HCT116 (cell line): ENCODE measurements at regions not wholly inside any gene's neighbourhood (a gene's known extent, or its start where the extent isn't known, plus 50 kb on each side); places are given as distances from the start of the nearest gene placed in this dataset.

ENCODE experiments used
- ATAC-seq: fragments of 200-7000 bp; cut with Tn5 transposase; 2 replicates; pipeline ENCODE4 v1.9.1; 2020; ENCODE audit warnings: mild to moderate bottlenecking, moderate library complexity
- BruUV-seq: library from RNA; stranded (reverse); fragments of 400-500 nt; replicated peaks from 2 replicates; lab custom pipeline; 2021; lab: Mats Ljungman, UMichigan
- CTCF ChIA-PET: fragments of 300-600 bp; sonication (Branson Sonifier 250); formaldehyde crosslinking; loops from one replicate; lab custom pipeline; 2021; ENCODE audit warnings: antibody characterized with exemption; lab: Charles Lee
- POLR2A ChIA-PET: fragments of 300-600, 350-600 bp; sonication (Branson Sonifier 250); formaldehyde crosslinking; loops from one replicate; lab custom pipeline; 2021; ENCODE audit warnings: antibody characterized with exemption; lab: Charles Lee
- RAD21 ChIA-PET, 2 experiments: fragments of 300-600 bp; sonication (Branson Sonifier 250); formaldehyde crosslinking; loops; one replicate each; lab custom pipeline; 2023; ENCODE audit warnings: low total read pairs in 2 of 2; ENCODE audit not compliant: uncharacterized antibody in 2 of 2, unreplicated experiment in 2 of 2, low non-redundant PET in 1 of 2; lab: Charles Lee
- DNase-seq: peaks from one replicate; pipeline ENCODE4 v3.0.0-alpha.2; 2010; ENCODE audit warnings: low read depth, low spot score
- H2AFZ ChIP-seq: fragments of 200-600 bp; shearing (Covaris generic), sonication (generic); 2 replicates; pipeline ENCODE4 v1.6.1; 2017; ENCODE audit warnings: low read depth, mixed run types, mixed read lengths, antibody characterized with exemption, low read length; ENCODE audit not compliant: poor library complexity, severe bottlenecking
- H3K27ac ChIP-seq: 2 replicates; pipeline ENCODE4 v1.5.1; 2012; ENCODE audit warnings: low read depth, low read length
- H3K27me3 ChIP-seq: fragments of 200-600 bp; sonication (generic); 2 replicates; pipeline ENCODE4 v1.6.1; 2016; ENCODE audit warnings: mixed run types, low read length, mixed read lengths; ENCODE audit not compliant: insufficient read depth
- H3K36me3 ChIP-seq, 2 experiments: fragments of 200-500 bp in 1 of 2; fragments of 200-600 bp in 1 of 2; sonication (Bioruptor generic) in 1 of 2; sonication (generic) in 1 of 2; 2 replicates each; pipeline versions ENCODE4 v1.5.1 to v1.6.1; 2014 to 2016; ENCODE audit warnings: low read length in 2 of 2, inconsistent platforms in 1 of 2, mixed read lengths in 1 of 2, mixed run types in 1 of 2; ENCODE audit not compliant: insufficient read depth in 2 of 2, control insufficient read depth in 1 of 2
- H3K4me1 ChIP-seq, 2 experiments: fragments of 200-600 bp in 1 of 2; sonication (generic) in 1 of 2; 2 replicates each; pipeline versions ENCODE4 v1.5.1 to v1.6.1; 2012 to 2017; ENCODE audit warnings: low read length in 2 of 2, inconsistent platforms in 1 of 2, mild to moderate bottlenecking in 1 of 2, mixed read lengths in 1 of 2, mixed run types in 1 of 2, moderate library complexity in 1 of 2; ENCODE audit not compliant: insufficient read depth in 2 of 2, control insufficient read depth in 1 of 2
- H3K4me2 ChIP-seq: fragments of 200-600 bp; sonication (generic); 2 replicates; pipeline ENCODE4 v1.6.1; 2017; ENCODE audit warnings: mixed run types, low read length, mixed read lengths
- H3K4me3 ChIP-seq, 2 experiments: fragments of 200-600 bp in 1 of 2; sonication (generic) in 1 of 2; replicated peaks in 1 of 2; 2 replicates each; pipeline ENCODE4 v1.5.1; 2011 to 2016; ENCODE audit warnings: low read length in 2 of 2, control low read depth in 1 of 2, low read depth in 1 of 2, mild to moderate bottlenecking in 1 of 2, mixed read lengths in 1 of 2, mixed run types in 1 of 2
- H3K79me2 ChIP-seq: fragments of 200-600 bp; sonication (generic); 2 replicates; pipeline ENCODE4 v1.6.1; 2017; ENCODE audit warnings: mild to moderate bottlenecking, mixed run types, low read length, moderate library complexity, mixed read lengths; ENCODE audit not compliant: insufficient read depth
- H3K9ac ChIP-seq: fragments of 200-600 bp; sonication (generic); 2 replicates; pipeline ENCODE4 v1.6.1; 2016; ENCODE audit warnings: low read length, mixed read lengths
- H3K9me2 ChIP-seq: fragments of 200-600 bp; sonication (generic), shearing (Covaris generic); 2 replicates; pipeline ENCODE4 v1.6.1; 2017; ENCODE audit warnings: mixed run types, mild to moderate bottlenecking, moderate library complexity; ENCODE audit not compliant: insufficient read depth
- H3K9me3 ChIP-seq, 2 experiments: fragments of 200-500 bp in 1 of 2; fragments of 200-600 bp in 1 of 2; sonication (Bioruptor generic) in 1 of 2; sonication (generic) in 1 of 2; 2 replicates each; pipeline ENCODE4 v1.6.1; 2014 to 2017; ENCODE audit warnings: low read length in 2 of 2, mixed read lengths in 2 of 2, inconsistent platforms in 1 of 2, low read depth in 1 of 2, mild to moderate bottlenecking in 1 of 2, mixed run types in 1 of 2, moderate library complexity in 1 of 2; ENCODE audit not compliant: control insufficient read depth in 1 of 2, insufficient read depth in 1 of 2
- H4K20me1 ChIP-seq: fragments of 200-600 bp; sonication (generic), shearing (Covaris generic); 2 replicates; pipeline ENCODE4 v1.6.1; 2017; ENCODE audit warnings: mixed run types, mild to moderate bottlenecking, moderate library complexity; ENCODE audit not compliant: insufficient read depth
- CBX3 ChIP-seq: IDR thresholded peaks from 2 replicates; pipeline ENCODE4 v1.6.1; 2012; ENCODE audit warnings: low read depth
- EGR1 ChIP-seq: IDR thresholded peaks from 2 replicates; pipeline ENCODE4 v1.6.1; 2012; ENCODE audit warnings: low read depth
- ELF1 ChIP-seq: IDR thresholded peaks from 2 replicates; pipeline ENCODE4 v1.6.1; 2012; ENCODE audit warnings: low read depth, borderline replicate concordance
- EZH2phosphoT487 ChIP-seq: fragments of 200-600 bp; IDR thresholded peaks from 2 replicates; pipeline ENCODE4 v1.6.1; 2018; ENCODE audit warnings: antibody characterized with exemption, borderline replicate concordance
- FOSL1 ChIP-seq: IDR thresholded peaks from 2 replicates; pipeline ENCODE4 v1.6.1; 2012; ENCODE audit warnings: low read depth
- JUND ChIP-seq: IDR thresholded peaks from 2 replicates; pipeline ENCODE4 v1.6.1; 2012
- POLR2A ChIP-seq: IDR thresholded peaks from 2 replicates; pipeline ENCODE4 v1.7.0; 2011; ENCODE audit warnings: borderline replicate concordance; ENCODE audit not compliant: insufficient read depth, insufficient read length; ENCODE audit errors: extremely low read depth
- POLR2AphosphoS5 ChIP-seq: IDR thresholded peaks from 2 replicates; pipeline ENCODE4 v1.6.1; 2011; ENCODE audit warnings: mild to moderate bottlenecking, low read depth, low read length, moderate library complexity
- RAD21 ChIP-seq: IDR thresholded peaks from 2 replicates; pipeline ENCODE4 v1.6.1; 2012; ENCODE audit warnings: low read depth, mild to moderate bottlenecking
- REST ChIP-seq: IDR thresholded peaks from 2 replicates; pipeline ENCODE4 v1.6.1; 2012; ENCODE audit warnings: low read depth
- SP1 ChIP-seq: IDR thresholded peaks from 2 replicates; pipeline ENCODE4 v1.6.1; 2012; ENCODE audit warnings: low read depth
- YY1 ChIP-seq: IDR thresholded peaks from 2 replicates; pipeline ENCODE4 v1.6.1; 2011; ENCODE audit warnings: low read length, low read depth, moderate library complexity, mild to moderate bottlenecking; ENCODE audit not compliant: insufficient replicate concordance; ENCODE audit errors: extremely low read depth
- ZFX ChIP-seq: fragments of 450-650 bp; IDR thresholded peaks from 2 replicates; pipeline ENCODE4 v1.6.1; 2017
- ZNF274 ChIP-seq: fragments of 200-500 bp; sonication (Bioruptor generic); IDR thresholded peaks from 2 replicates; pipeline ENCODE4 v1.6.1; 2014; ENCODE audit warnings: mild to moderate bottlenecking, low read depth, low read length, inconsistent platforms
- intact Hi-C: fragments of 100-400 bp; cut with micrococcal nuclease; formaldehyde crosslinking; loops from 2 replicates; pipeline ENCODE4 v1.10.0; 2022
- TF ChIP-seq, protein P1 (sequence below): IDR thresholded peaks from 2 replicates; pipeline ENCODE4 v1.6.1; 2012
- TF ChIP-seq, protein P2 (sequence below): IDR thresholded peaks from 2 replicates; pipeline ENCODE4 v1.6.1; 2012
- TF ChIP-seq, protein P3 (sequence below): IDR thresholded peaks from 2 replicates; pipeline ENCODE4 v1.6.1; 2011; ENCODE audit warnings: mild to moderate bottlenecking, low read length, moderate library complexity; ENCODE audit not compliant: insufficient replicate concordance; ENCODE audit errors: extremely low read depth
- TF ChIP-seq, protein P4 (sequence below), 3 experiments: fragments of 200-600 bp in 1 of 3; sonication (generic) in 1 of 3; IDR thresholded peaks in 2 of 3; conservative IDR thresholded peaks in 1 of 3; 2 replicates each; pipeline ENCODE4 v1.5.1; 2012 to 2017; ENCODE audit warnings: low read depth in 2 of 3, low read length in 2 of 3, antibody characterized with exemption in 1 of 3, borderline replicate concordance in 1 of 3, control low read depth in 1 of 3, mild to moderate bottlenecking in 1 of 3, mixed read lengths in 1 of 3, mixed run types in 1 of 3, moderate library complexity in 1 of 3; ENCODE audit not compliant: insufficient read depth in 1 of 3

DNA sequence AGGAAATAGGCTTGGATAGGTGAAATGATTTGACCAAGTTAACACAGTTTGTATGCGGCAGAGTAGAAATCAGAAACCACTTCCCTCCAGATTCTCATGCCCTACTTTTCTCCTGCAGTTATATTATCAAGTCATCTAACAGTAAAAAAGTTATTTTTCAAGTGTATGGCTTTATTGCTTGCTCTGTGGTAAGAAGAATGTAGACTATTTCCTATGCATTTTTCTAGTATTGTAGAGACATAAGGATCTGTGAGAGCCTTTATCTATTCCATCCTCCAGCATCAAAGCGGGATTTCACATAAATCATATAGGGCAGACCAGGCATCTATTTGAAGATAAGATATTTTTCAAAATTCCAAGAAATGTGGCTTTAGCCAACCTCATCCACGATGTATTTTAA is 208.5 kb downstream of the TTLL7 start:
- no peak for TF ChIP-seq ZFX
- TF ChIP-seq RAD21, result no peak
- TF ChIP-seq POLR2AphosphoS5, result no peak
- no peak for TF ChIP-seq EGR1
- TF ChIP-seq, protein P1, sequence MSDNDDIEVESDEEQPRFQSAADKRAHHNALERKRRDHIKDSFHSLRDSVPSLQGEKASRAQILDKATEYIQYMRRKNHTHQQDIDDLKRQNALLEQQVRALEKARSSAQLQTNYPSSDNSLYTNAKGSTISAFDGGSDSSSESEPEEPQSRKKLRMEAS, result no peak
- TF ChIP-seq, protein P2, sequence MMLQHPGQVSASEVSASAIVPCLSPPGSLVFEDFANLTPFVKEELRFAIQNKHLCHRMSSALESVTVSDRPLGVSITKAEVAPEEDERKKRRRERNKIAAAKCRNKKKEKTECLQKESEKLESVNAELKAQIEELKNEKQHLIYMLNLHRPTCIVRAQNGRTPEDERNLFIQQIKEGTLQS, result no peak
- TF ChIP-seq, protein P3, sequence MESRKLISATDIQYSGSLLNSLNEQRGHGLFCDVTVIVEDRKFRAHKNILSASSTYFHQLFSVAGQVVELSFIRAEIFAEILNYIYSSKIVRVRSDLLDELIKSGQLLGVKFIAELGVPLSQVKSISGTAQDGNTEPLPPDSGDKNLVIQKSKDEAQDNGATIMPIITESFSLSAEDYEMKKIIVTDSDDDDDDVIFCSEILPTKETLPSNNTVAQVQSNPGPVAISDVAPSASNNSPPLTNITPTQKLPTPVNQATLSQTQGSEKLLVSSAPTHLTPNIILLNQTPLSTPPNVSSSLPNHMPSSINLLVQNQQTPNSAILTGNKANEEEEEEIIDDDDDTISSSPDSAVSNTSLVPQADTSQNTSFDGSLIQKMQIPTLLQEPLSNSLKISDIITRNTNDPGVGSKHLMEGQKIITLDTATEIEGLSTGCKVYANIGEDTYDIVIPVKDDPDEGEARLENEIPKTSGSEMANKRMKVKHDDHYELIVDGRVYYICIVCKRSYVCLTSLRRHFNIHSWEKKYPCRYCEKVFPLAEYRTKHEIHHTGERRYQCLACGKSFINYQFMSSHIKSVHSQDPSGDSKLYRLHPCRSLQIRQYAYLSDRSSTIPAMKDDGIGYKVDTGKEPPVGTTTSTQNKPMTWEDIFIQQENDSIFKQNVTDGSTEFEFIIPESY, result no peak
- no peak for TF ChIP-seq YY1
- TF ChIP-seq POLR2A, result no peak
- TF ChIP-seq REST, result no peak
- no peak for TF ChIP-seq EZH2phosphoT487
- TF ChIP-seq ELF1, result no peak
- TF ChIP-seq, protein P4, sequence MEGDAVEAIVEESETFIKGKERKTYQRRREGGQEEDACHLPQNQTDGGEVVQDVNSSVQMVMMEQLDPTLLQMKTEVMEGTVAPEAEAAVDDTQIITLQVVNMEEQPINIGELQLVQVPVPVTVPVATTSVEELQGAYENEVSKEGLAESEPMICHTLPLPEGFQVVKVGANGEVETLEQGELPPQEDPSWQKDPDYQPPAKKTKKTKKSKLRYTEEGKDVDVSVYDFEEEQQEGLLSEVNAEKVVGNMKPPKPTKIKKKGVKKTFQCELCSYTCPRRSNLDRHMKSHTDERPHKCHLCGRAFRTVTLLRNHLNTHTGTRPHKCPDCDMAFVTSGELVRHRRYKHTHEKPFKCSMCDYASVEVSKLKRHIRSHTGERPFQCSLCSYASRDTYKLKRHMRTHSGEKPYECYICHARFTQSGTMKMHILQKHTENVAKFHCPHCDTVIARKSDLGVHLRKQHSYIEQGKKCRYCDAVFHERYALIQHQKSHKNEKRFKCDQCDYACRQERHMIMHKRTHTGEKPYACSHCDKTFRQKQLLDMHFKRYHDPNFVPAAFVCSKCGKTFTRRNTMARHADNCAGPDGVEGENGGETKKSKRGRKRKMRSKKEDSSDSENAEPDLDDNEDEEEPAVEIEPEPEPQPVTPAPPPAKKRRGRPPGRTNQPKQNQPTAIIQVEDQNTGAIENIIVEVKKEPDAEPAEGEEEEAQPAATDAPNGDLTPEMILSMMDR (IDR thresholded peaks at IDR 0.05 in 2 of 3, conservative IDR thresholded peaks at IDR 0.05 in 1 of 3; ENCODE audit: borderline replicate concordance in 1 of 3, insufficient read depth in 1 of 3, low read depth in 2 of 3, low read length in 2 of 3), result no peak
- no peak for TF ChIP-seq SP1
- TF ChIP-seq FOSL1, result no peak
- no peak for TF ChIP-seq CBX3
- no peak for TF ChIP-seq JUND
- TF ChIP-seq ZNF274, result no peak
- POLR2A ChIA-PET, result no interaction called here
- no TSS peak for BruUV-seq

More for the DNA sequence above, 208.5 kb downstream of the TTLL7 start:
- DNase-seq, result no peak
- H3K9me2 ChIP-seq, result no peaks in the 10 kb centered on the region
- H3K9ac ChIP-seq, result no peak overlapping the region
- H4K20me1 ChIP-seq, result no peaks in the 10 kb centered on the region
- H3K27ac ChIP-seq, result no peak overlapping the region
- no peaks in the 10 kb centered on the region for H3K9me3 ChIP-seq
- no peaks in the 10 kb centered on the region for H3K79me2 ChIP-seq
- CTCF ChIA-PET, result no interaction called here
- no peak for ATAC-seq
- H3K27me3 ChIP-seq, result no peaks in the 10 kb centered on the region
- no peak overlapping the region for H3K4me2 ChIP-seq
- H3K4me3 ChIP-seq, result no peak overlapping the region
- H3K4me1 ChIP-seq, result no peaks in the 10 kb centered on the region
- RAD21 ChIA-PET, result no interaction called here
- intact Hi-C loops, result no loop called here
- H3K36me3 ChIP-seq, result no peaks in the 10 kb centered on the region
- H2AFZ ChIP-seq, result no peak overlapping the region
